ENCODE measurements at regions not wholly inside any gene's neighbourhood (a gene's known extent, or its start where the extent isn't known, plus 50 kb on each side); places are given as distances from the start of the nearest gene placed in this dataset.

DNA sequence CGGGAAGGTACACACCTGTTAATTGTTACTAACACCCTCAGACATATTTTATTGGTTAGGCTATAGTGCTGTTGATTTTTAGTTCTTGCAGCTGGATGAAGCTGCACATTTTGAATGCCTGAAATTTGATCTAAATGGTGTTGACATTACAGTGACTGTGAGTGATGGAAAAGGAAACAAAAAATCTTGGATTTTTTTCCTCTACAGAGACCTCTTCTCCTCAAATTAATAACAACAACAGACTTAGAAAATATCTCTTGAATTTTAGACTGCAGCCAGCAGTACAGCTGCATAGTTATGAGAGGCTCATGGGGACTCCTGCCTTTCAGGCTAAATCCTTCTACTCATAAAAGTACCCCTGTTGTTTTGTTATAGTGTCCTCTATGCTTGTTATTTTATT, 500.5 kb upstream of the SPRY2 start:
- H3K27ac ChIP-seq: no peak overlapping the region
- 14 to 53% methylated on average over 1 of the region's 1 CpG for WGBS, 2 donors

DNA sequence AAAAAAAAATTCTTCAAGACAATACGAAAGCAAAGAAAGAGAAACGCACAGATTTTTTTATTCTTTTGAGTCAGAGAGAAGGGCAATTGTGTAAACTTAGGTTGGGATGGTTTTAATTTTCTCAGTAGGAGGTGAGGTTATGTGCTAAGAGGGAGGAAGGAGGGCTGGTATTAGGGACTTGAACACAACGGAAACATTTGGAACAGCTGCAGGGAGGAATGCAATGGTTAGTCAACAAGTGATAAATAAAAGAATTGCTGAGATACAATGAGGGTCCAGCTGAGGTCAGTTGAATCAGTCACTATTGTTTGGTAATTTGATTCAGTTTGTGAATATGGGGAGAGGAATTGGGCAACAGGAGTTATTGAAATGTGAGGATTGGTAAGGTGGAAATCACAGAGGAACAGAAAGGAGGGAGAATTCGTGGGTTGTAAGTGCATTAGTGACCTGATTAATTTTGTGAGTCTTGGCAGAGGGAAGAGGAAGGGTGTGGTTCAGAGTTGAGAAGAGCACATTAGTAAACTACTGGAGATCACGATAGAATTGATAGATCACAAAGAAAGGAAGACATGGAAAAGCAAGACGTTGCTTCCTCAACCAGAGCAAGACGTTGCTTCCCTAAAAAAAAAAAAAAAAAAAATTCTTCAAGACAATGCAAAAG, 499.5 kb upstream of the SPRY2 start:
- DNase-seq: no peak
- Histone ChIP-seq H3K27ac (no peak overlapping the region), H3K4me1 (no peaks in the 10 kb centered on the region), H3K9me3 (no peaks in the 10 kb centered on the region), H3K36me3 (no peaks in the 10 kb centered on the region), H3K27me3 (no peaks in the 10 kb centered on the region), H3K4me3 (no peak overlapping the region)
- intact Hi-C loops (cut with DNase I): no loop called here
- TF ChIP-seq, protein P1, sequence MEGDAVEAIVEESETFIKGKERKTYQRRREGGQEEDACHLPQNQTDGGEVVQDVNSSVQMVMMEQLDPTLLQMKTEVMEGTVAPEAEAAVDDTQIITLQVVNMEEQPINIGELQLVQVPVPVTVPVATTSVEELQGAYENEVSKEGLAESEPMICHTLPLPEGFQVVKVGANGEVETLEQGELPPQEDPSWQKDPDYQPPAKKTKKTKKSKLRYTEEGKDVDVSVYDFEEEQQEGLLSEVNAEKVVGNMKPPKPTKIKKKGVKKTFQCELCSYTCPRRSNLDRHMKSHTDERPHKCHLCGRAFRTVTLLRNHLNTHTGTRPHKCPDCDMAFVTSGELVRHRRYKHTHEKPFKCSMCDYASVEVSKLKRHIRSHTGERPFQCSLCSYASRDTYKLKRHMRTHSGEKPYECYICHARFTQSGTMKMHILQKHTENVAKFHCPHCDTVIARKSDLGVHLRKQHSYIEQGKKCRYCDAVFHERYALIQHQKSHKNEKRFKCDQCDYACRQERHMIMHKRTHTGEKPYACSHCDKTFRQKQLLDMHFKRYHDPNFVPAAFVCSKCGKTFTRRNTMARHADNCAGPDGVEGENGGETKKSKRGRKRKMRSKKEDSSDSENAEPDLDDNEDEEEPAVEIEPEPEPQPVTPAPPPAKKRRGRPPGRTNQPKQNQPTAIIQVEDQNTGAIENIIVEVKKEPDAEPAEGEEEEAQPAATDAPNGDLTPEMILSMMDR (IDR thresholded peaks at IDR 0.05): no peak
- no peak for TF ChIP-seq EP300 (IDR thresholded peaks at IDR 0.05)
- no peak for TF ChIP-seq POLR2AphosphoS5 (IDR thresholded peaks at IDR 0.05)
- TF ChIP-seq POLR2A (IDR thresholded peaks at IDR 0.05): no peak
- WGBS, 2 donors: 63 to 69% methylated on average over 7 of the region's 7 CpGs

More for the DNA sequence above, 500.5 kb upstream of the SPRY2 start:
- H3K27me3 ChIP-seq: no peaks in the 10 kb centered on the region
- H3K36me3 ChIP-seq: no peaks in the 10 kb centered on the region
- no peak for DNase-seq
- intact Hi-C loops (cut with DNase I): no loop called here
- H3K4me1 ChIP-seq: no peaks in the 10 kb centered on the region
- TF ChIP-seq EP300 (IDR thresholded peaks at IDR 0.05) (no peak), POLR2A (IDR thresholded peaks at IDR 0.05) (no peak), POLR2AphosphoS5 (IDR thresholded peaks at IDR 0.05) (no peak)
- TF ChIP-seq, protein P1 (IDR thresholded peaks at IDR 0.05): no peak
- no peaks in the 10 kb centered on the region for H3K9me3 ChIP-seq
- no peak overlapping the region for H3K4me3 ChIP-seq

DNA sequence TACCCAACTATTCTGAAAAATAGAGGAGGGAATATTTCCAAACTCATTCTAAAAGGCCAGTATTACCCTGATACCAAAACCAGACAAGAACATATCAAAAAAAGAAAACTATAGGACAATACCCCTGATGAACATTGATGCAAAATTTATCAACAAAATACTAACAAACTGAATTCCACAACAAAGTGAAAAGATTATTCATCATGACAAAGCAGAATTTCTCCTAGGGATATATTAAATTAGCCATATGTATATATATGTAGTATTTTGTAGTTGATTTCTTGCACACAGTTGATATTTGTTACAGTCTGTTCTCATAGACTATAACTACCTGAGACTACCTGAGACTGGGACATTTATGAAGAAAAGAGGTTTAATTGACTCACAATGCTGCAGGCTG, 495.0 kb upstream of the SPRY2 start:
- H3K4me1 ChIP-seq: no peaks in the 10 kb centered on the region
- H3K27ac ChIP-seq: no peak overlapping the region
- no peaks in the 10 kb centered on the region for H3K27me3 ChIP-seq
- H3K9me3 ChIP-seq: peaks cover 0 to 5% (median 2%) of the 10 kb centered on the region in 4 donors
- DNase-seq: no peak
- no peak overlapping the region for H3K4me3 ChIP-seq
- intact Hi-C loops (cut with DNase I): no loop called here
- H3K36me3 ChIP-seq: no peaks in the 10 kb centered on the region
- no peak for TF ChIP-seq POLR2AphosphoS5 (IDR thresholded peaks at IDR 0.05)
- no peak for TF ChIP-seq EP300 (IDR thresholded peaks at IDR 0.05)
- TF ChIP-seq POLR2A (IDR thresholded peaks at IDR 0.05): no peak
- TF ChIP-seq, protein P1 (IDR thresholded peaks at IDR 0.05): no peak

DNA sequence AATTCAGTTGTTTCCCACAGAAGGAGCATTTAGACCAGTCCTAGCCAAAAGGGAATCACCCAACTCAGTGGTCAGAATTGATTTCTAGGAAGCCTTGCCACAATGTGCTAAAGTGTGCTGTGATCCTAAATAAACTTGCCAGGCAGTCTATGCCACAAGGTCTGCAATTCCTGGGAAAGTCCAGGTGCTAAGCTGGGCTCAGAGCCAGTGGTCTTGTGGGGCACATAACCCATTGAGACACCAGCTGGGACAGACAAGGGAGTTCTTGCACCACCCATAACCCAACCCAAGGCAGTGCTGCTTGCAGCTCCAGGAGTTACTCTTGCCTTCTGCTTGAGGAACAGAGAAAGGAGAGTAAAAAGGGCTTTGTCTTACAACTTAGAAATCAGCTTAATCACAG, 489.5 kb upstream of the SPRY2 start:
- DNase-seq: no peak
- Histone ChIP-seq H3K36me3 (no peaks in the 10 kb centered on the region), H3K27ac (no peak overlapping the region), H3K4me3 (no peak overlapping the region), H3K4me1 (no peaks in the 10 kb centered on the region), H3K27me3 (no peaks in the 10 kb centered on the region), H3K9me3 (peaks cover 0 to 7% (median 3%) of the 10 kb centered on the region in 4 donors)
- TF ChIP-seq POLR2AphosphoS5 (IDR thresholded peaks at IDR 0.05): no peak
- TF ChIP-seq, protein P1 (IDR thresholded peaks at IDR 0.05): no peak
- no peak for TF ChIP-seq EP300 (IDR thresholded peaks at IDR 0.05)
- TF ChIP-seq POLR2A (IDR thresholded peaks at IDR 0.05): no peak
- intact Hi-C loops (cut with DNase I): no loop called here

DNA sequence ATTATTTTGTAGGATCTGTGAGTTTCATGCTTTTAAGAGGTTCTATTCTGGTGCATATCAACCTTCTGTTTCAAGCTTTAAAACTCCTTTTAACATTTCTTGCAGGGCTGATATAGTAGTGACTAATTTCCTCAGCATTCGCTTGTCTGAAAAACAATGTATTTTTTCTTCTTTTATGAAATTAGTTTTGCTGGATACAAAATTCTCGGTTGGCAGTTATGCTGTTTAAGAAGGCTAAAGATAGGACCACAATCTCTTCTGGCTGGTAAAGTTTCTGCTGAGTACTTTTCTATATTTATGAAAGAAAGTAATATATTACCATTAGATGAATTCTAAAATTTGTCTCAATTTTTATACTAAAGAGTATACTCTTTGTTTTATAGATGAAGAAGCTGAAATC, 487.8 kb upstream of the SPRY2 start:
- TF ChIP-seq POLR2AphosphoS5 (IDR thresholded peaks at IDR 0.05): no peak
- TF ChIP-seq, protein P1 (IDR thresholded peaks at IDR 0.05): no peak
- no peak for TF ChIP-seq EP300 (IDR thresholded peaks at IDR 0.05)
- no peak for TF ChIP-seq POLR2A (IDR thresholded peaks at IDR 0.05)
- Histone ChIP-seq H3K36me3 (no peaks in the 10 kb centered on the region), H3K27me3 (no peaks in the 10 kb centered on the region), H3K4me1 (no peaks in the 10 kb centered on the region), H3K9me3 (peaks cover 0 to 6% (median 0%) of the 10 kb centered on the region in 4 donors), H3K4me3 (no peak overlapping the region), H3K27ac (no peak overlapping the region)
- no peak for DNase-seq
- 90 to 95% methylated on average over 2 of the region's 2 CpGs for WGBS, 2 donors
- intact Hi-C loops (cut with DNase I): no loop called here

Measured in sigmoid colon (tissue), 6 donors.